NOMO-1 treated with DMSO at 0.1 percent for 48 hours (cell line): ENCODE measurements at regions not wholly inside any gene's neighbourhood (a gene's known extent, or its start where the extent isn't known, plus 50 kb on each side); places are given as distances from the start of the nearest gene placed in this dataset.

Experiments
- DNase-seq: peaks from one replicate; lab custom pipeline; 2025; ENCODE audit not compliant: unreplicated experiment; lab: John Stamatoyannopoulos, UW

DNA sequence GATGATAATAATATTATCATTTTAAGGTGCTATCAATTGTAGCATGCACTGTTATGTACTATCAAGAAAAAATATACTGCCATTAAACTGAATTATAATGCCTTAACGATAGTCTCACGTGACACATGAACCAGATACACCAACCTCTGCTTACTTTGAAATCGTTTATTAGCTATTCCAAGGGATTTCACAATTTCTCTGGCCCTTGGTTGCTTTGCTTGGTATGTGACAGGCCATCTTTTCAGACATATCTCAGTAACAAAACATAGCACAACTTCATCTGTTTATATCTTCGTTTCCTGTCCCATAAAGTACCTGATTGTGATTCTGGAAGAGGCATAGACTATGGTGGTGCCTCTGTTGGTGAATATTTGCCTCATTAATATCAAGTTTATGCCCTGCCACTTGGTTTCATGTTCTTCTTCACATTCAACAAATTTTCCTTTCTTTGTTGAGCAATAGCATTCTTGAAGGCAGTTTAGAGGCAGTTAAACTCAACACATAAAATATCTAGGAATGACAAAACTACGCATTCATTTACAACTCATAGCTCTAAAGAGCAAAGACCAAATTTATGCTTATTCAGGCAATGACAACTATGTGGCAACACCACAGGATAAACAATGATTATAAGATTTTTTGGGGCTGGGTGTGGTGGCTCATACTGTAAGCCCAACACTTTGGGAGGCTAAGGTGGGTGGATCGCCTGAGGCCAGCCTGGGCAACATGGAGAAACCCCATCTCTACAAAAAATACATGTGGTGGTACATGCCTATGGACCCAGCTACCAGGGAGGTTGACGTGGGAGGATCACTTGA is 84.3 kb downstream of the MCFD2 start:
- DNase-seq: no peak

DNA sequence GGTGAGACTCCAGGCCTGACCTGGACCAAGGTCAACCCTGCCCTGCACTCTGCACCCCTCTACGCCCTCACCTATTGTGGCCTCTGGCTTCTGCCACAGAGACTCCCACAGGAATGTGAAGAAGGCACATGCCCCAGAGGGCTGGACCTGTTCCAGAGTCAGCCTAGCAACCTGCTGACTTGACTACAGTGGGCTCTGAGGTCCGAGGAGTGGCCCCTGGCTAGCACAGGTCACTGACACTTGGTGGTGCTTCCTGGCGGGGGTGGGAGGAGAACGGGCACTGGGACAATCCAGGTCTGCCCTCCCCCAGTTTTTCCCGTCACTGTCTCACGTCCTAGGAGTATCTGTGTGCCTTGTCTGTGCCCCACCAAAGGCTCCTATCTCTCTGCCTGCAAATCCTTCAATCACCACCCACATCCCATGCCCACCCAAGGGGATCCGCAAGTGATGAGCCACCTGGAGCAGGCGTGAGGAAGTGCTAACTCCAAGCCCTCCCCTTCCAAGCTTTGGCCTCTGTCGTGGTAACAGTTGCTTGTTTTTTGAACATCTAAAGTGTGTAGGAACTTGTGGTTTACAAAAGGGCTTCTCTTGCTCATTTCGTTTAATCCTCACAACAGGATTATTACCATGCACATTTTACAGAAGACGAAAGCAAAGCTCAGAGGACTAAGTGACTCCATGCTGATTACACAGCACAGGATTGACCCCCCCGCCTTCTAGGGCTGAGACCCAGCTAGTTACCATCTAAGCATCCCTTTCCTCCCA is 86.2 kb downstream of the MCFD2 start:
- no peak for DNase-seq

DNA sequence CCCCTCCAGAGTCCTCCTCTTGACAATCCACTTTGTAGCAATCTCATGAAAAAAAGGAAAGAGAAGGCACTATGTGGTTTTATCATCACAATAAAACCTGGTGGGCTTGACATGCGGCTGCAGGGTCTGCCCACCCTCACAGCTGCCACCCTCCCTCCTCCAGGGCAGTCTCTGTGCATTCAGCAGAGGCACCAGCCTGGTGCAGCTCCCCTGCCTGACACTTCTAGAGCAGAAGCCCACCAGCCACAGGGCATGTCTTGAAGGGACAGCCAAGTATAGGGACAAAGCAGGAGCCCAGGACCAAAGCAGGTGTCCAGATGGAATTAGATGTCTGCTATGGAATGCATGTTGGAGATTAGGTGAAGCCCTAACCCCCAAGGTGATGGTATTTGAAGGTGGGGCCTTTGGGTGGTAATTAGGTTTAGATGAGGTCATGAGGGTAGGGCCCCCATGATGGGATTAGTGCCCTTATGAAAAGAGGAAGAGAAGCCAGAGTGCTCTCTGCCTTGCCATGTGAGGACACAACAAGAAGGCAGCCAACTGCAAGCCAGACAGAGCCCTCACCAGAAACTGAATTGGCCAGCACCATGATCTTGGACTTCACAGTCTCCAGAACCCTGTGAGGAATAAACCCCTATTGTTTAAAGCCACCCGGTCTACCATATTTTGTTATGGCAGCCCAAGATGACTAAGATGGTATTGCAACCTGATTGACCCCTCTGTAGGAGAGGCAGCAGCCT is 86.9 kb downstream of the MCFD2 start:
- DNase-seq: no peak

DNA sequence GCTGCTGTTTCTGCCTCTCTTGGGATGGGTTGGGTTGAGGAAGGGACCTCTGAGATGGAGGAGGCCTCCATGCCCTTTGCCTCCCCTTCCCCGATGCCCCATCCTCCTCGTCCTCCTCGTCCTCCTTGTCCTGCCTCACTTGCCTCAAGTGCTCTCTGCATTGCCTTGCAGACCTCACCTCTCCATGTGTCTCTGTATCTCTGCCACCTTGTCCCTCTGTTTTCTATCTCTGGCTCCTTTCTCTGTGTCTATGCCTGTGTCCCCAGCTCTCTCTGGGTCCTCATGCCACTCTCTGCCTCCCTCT is 87.5 kb downstream of the MCFD2 start:
- no peak for DNase-seq

DNA sequence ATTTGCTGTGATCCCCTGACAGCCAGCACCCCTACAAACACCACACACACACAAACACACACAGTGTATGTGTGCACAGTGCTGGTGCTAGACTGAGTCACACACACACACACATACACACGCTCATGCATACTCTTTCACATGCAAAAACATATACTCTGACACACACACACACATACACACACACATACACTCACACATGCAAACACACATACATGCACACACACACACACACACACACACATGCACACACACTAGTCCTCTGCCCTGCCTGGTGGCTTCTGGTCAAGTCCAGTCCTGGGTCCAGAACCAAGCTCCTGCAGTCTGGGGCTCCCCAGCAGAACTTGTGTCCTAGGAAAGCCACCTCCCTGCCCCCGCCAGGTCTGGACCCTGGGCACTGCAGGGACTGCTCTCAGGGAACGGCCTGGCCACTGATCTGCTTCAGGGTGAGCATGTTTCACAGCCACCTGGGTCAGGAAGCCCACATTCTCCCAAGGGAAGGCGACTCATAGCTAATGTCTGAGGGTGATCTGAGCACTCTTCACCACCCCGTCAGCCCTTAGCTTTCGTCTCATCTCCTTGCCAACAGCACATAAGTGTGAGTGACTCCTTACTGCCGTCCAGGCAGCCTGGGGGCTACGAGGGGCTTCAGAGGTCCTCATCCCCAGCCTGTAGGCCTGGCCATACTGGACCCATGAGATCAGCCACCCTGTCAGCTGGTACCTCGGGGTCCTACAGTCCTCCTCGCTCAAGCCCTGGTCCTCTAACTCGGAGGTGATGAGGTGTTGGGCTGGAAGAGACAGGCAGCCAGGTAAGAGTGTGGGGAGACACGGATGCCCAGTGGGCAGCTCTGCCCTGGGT is 88.1 kb downstream of the MCFD2 start:
- no peak for DNase-seq

DNA sequence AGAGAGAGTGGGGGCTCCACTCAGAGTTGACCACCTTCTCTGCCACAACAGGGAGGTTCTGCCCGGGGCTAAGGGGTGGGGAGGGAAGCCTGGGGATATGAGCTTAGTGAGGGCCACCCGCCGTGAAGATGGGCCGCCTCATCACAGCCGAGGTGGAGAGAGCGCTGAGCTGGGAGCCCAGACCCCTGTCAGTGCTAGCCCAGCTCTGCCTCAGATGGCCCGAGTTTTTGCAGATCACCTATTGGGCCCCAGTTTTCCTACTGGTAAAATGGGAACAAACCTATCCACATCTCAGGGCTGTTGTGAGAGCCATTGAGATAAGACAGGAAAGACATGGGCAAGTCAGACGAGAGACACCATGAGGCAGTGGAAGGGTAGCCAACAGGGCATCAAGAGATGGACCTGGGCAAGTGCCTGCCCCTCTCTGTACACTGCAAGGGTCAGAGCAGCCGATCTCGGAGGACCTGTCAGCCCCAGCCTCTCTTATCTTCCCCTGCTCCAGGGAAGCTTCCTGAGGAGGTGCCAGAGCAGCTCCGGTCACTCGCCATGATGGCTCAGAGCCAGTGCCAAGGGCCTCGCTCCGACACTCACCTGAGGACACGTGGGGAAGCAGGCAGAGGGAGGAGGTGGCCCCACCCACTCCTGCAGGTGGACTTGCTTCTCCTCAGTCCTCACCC is 88.9 kb downstream of the MCFD2 start:
- DNase-seq: no peak

DNA sequence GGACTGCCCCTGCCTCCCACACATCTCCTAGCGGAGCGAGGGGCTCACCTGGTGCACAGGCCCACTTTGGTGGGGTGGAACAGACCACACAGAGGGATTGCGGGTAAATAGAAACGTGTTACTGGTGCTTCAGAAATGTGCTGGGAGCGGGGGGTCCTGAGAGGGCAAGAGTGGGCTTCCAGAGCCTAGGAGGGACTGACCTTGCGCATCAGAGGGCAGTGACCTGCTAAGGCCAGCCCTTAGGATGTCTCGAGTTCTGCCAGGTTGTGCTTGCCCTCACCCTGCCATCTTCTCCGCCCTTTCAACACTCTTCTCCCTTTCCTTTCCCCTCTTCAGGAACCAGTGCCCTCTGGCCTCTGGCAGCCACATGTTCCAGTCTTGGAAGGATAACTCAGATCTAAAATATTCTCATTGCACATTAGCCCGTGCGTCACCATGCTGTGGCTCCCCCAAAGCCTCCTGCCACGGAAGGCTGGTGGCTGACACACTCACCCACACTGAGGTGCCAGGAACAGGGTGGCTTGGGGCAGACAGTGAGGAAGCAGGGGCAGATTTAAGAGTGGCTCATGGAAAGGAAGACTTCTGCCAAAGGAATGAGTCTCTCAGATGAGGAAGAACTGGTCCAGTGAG is 89.6 kb downstream of the MCFD2 start:
- no peak for DNase-seq

DNA sequence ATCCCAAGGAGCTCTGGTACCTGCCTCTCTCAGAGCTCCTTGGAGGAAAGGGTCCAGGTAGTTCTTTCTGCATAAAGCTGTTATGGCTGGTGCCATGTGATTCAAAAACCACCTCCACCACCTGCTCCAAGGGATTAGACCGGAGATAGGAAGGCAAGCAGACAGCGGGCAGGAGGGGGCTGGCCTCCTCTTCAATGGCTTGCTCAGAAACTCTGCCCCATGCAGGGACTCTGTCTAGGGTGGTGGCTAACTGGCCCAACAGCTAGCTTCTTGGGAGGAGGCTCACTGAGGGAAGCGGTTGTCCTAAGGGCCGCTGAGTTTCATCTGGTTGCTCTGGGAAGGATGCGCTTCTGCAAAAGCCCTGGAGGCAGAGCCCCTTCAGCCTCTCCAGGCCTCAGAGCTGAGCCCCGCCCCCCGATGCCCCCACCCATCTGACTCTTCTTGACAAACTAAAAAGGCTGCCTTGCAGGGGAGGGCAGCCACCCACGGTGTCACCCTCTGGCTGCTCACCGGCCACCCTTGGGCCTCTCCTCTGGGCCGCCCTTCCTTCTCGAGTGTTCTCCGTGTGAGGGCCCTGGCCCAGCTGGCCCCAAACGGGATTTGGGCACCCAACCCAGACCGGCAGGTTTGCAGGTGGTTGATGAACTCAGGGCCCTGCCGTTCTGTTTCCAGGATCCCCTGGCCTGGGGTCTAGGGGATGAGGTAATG is 90.2 kb downstream of the MCFD2 start:
- no peak for DNase-seq

DNA sequence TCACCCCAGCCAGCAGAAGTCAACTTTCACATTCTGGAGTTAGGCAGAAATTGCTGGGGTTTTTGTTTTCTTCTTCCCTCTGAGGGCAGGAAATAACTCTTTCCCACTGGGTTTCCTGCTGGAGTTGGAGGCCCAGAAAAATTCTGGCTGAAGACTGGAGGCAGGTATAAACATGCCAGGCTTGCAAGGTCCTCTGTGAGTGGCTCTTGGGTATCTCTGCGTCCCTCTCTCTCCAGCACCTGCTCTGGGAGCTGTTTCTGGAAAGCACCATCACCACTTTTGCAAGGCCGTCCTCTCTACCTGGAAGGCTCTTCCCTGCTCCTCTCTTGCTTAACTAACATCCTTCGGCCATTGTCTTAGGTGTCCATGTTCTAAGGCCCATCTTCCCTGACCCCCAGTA is 91.0 kb downstream of the MCFD2 start:
- DNase-seq: no peak

DNA sequence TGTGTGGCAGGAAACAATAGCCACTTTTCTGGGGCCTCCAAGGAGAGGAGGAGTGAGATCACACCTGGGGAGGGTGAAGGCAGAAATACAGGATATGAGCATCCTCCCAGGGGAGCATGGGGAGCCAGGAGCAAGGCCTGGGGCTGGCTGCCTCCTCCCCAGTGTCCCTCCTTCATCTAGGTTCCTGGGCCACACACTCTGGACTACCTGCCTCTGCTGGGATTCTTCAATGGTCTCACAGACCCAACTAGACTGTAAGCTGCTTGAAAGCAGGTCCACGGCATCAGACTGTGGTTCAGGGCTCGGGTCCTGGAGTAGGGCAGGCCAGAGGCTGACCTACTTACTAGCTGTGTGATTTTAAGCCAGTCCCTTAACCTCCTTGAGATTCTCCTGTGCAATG is 94.0 kb downstream of the MCFD2 start:
- DNase-seq: no peak

DNA sequence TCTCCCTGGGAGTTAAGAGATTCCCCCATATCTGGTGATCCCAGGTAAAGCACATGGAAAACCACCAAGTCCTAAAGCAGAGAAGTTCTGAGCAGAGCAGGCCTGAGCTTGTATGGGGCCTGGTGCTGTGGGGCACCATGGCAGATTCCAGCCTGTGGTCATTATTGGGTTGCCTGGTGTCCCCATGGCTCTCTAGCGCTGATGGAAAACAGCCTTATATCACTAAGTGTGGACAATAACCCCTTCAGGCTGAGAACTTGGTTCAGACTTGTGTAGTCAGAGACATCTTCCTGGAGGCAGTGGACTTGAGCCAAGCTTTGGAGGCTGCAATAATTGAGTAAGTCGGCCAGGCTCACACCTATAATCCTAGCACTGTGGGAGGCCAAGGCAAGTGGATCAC is 96.8 kb downstream of the MCFD2 start:
- no peak for DNase-seq

DNA sequence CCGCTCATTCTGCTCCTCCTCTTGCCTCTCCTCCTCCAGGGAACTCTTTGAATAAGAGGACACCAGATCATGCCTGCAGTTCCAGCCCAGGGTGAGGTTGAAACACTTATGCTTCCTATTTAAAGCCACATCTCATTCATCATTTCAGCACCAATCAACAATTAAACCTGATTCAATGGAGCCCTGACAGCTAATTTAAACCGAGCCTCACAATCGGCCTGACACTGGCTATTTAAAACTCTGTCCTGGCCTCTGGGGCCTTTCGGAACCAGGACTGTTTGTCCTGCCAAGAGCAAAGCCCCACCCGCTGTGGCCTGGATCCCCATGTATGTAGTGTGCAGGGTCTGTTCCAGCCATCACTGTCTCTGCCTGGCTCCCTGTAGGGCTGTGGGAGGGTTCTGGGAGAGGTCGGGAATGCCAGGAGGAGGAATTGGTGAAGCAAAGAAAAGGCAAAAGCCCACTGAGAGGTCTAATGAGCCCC is 97.4 kb downstream of the MCFD2 start:
- no peak for DNase-seq

DNA sequence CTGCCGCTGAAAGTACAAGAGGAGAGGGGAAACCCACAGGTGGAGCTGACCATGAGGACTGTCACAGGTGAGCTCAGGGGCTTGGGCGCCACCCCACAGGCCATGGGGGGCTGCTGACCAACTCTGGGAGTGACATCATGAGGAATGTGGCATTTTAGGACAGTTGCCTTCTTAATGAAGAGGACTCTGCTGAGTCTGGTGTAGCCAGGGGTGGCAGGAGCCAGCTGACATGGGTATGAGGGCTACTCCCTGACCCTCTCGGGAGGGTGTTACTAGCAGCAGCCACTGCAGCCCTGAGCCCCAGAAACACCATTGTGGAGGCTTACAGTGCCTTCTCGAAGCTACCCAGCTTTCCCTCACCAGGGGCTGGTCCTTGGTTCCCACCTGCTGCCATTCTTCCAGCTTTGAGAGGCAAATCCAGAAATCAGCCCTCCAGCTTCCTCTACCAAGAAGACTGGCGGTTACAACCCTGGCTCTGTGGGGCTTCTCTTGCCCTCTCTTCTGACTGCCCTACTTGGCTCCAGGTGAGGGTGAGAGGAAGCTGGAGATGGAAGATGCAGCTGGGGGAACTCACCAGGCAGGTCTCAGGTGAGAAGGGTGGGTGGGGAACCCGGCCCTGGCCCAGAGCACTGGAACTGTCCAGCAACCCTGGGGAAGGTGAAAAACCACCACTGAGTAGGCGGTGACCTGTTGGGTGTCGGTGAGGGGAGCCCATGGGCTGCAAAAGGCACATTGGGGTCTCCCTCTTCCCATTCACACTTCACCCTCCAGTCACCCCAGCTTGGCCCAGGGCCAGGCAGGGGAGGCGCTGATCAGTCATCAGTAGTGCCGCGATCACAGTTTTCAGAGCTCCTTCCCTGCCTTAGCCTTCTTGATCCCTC is 98.5 kb downstream of the MCFD2 start:
- DNase-seq: no peak

DNA sequence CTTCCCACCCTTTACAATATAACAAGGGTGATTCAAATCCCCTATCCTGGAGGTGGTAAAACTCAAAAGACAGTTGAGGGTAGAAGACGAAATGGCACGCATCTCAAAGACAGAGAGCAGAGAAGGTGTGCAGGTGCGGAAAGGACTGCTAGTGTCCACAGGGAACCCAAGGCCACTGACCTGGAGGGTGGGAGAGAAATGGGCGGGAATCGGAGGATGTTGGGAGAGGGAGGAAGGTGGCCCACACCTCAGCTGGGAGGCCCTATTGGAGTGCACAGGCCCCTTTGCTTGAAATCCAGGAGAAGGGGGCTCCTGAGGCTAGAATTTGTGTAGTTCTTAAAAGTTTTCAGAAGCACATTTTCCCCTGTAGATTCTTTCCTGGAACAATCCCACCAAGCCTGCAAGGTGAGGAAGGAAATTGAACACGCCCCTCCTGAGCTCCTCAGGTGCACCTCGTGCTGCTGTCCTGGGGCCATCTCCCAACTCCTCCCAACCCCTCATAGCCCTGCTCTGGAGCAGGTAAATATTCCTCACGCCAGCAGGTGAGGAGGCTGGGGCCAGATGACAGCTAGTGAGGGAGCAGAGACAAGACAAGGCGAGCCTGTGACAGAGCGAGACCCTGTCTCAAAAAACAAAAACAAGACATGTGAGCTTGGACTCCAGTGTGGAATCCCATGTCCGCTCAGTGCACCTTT is 99.3 kb downstream of the MCFD2 start:
- DNase-seq: no peak

DNA sequence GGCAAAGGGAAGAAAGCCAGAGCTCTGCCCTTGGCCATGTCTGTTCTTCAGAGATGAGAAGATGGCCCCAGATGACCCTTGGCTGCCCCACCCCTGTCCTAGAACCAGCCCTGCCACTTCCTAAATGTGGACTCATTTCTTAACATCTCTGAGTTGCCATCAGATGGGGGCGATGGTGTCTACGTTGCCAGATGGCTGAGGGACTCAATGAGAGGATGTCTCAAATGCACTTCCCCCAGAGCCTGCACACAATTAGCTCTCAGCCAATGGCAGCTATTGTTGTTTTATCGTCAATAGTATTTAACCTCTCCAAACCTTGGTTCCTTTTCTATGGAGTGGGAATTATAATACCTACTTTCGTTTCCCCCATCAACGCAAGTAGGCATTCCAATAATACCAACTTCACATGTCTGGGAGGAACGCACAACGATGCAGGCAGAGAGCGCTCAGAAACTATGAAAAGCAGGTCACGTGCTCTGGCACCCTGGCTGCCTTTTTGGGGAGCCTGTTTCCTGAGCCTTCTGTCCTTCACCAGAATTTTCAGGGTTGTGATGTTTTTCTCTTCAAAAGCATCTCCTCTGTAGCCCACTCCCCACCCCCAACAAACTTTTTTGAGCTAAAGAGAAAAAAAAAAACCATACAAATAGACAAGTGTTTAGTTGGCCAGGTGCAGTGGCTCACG is 100.3 kb downstream of the MCFD2 start:
- DNase-seq: no peak

DNA sequence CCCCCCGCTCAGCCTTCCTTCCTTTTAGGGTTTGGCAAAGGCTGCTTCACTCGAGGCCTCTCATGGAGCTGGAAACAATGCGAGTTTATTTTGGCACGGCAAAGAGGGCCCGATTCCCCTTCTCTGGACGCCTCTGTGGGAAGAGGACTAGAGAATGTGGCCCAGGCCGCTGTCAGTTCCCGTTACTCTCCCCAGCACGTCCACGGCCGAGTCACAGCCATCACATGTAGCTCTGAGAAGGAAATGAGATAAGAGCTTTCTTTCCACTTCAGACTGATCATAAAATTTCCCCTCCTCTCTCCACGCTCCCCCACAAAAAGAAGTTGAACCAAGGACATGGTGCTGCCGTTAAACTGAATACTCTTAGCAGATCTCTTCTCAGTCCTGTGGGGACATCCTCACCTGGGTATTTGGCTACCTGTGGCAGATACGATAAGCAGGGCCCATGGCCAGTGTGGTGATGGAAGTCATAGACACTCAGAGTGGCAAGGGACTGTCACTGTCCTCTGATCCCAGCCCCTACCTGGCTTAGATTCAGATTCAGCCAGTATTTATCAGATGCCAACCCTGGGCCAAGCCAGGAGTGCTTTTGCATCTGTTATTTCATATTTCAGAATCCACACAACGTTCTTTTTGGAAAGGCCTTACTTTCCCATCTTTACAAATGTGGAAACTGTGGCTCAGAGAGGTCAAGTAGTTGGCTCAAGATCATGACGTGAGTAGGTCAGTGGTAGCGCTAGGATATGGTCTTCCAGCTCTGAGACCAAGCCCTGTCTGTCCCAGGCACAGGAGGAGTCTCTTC is 101.2 kb downstream of the MCFD2 start:
- DNase-seq: no peak
